ENCODE measurements at regions not wholly inside any gene's neighbourhood (a gene's known extent, or its start where the extent isn't known, plus 50 kb on each side); places are given as distances from the start of the nearest gene placed in this dataset.
A peak's percentile ranks its signal among the peaks of the same experiment; 100 is the strongest.

GRCh38 chr14:51512316-51512715 is 139.4 kb upstream of the FRMD6 start:
- DNase-seq (ENCODE audit: low spot score) = no peak

GRCh38 chr14:51513281-51513680 is 138.4 kb upstream of the FRMD6 start:
- no peak for DNase-seq (ENCODE audit: low spot score)

- DNase-seq (ENCODE audit: low spot score) = no peak
These were observed 137.8 kb upstream of the FRMD6 start for GRCh38 chr14:51513933-51514332.

GRCh38 chr14:51515611-51516010 is 136.1 kb upstream of the FRMD6 start:
- no peak for DNase-seq (ENCODE audit: low spot score)

- DNase-seq (ENCODE audit: low spot score) = no peak
These were observed 134.9 kb upstream of the FRMD6 start for GRCh38 chr14:51516706-51517395.

- DNase-seq (ENCODE audit: low spot score) = no peak
These were observed 133.4 kb upstream of the FRMD6 start for GRCh38 chr14:51518280-51518679.

- DNase-seq (ENCODE audit: low spot score) = no peak
These were observed 133.0 kb upstream of the FRMD6 start for GRCh38 chr14:51518711-51519110.

GRCh38 chr14:51520087-51520486 is 131.6 kb upstream of the FRMD6 start:
- no peak for DNase-seq (ENCODE audit: low spot score)

- DNase-seq (ENCODE audit: low spot score) = no peak
These were observed 129.9 kb upstream of the FRMD6 start for GRCh38 chr14:51521764-51522163.

GRCh38 chr14:51523243-51523642 is 128.5 kb upstream of the FRMD6 start:
- DNase-seq (ENCODE audit: low spot score) = no peak

GRCh38 chr14:51525739-51526138 is 126.0 kb upstream of the FRMD6 start:
- no peak for DNase-seq (ENCODE audit: low spot score)

- DNase-seq (ENCODE audit: low spot score) = no peak
These were observed 124.6 kb upstream of the FRMD6 start for GRCh38 chr14:51527073-51527472.

GRCh38 chr14:51529736-51530135 is 122.0 kb upstream of the FRMD6 start:
- DNase-seq (ENCODE audit: low spot score) = no peak

- DNase-seq (ENCODE audit: low spot score) = no peak
These were observed 118.5 kb upstream of the FRMD6 start for GRCh38 chr14:51533160-51533559.

GRCh38 chr14:51533872-51534553 is 117.7 kb upstream of the FRMD6 start:
- no peak for DNase-seq (ENCODE audit: low spot score)

GRCh38 chr14:51534610-51535011 is 117.1 kb upstream of the FRMD6 start:
- peak; percentile 72 for DNase-seq (ENCODE audit: low spot score)

GRCh38 chr14:51535443-51536044 is 116.2 kb upstream of the FRMD6 start:
- no peak for DNase-seq (ENCODE audit: low spot score)

- DNase-seq (ENCODE audit: low spot score) = no peak
These were observed 112.7 kb upstream of the FRMD6 start for GRCh38 chr14:51538973-51539372.

GRCh38 chr14:51539571-51540037 is 112.1 kb upstream of the FRMD6 start:
- DNase-seq (ENCODE audit: low spot score) = no peak

GRCh38 chr14:51540364-51540763 is 111.3 kb upstream of the FRMD6 start:
- no peak for DNase-seq (ENCODE audit: low spot score)

- no peak for DNase-seq (ENCODE audit: low spot score)
These were observed 107.2 kb upstream of the FRMD6 start for GRCh38 chr14:51544471-51544870.

- DNase-seq (ENCODE audit: low spot score) = no peak
These were observed 106.8 kb upstream of the FRMD6 start for GRCh38 chr14:51544901-51545300.

GRCh38 chr14:51545396-51545795 is 106.3 kb upstream of the FRMD6 start:
- no peak for DNase-seq (ENCODE audit: low spot score)
